ENCODE measurements at regions not wholly inside any gene's neighbourhood (a gene's known extent, or its start where the extent isn't known, plus 50 kb on each side); places are given as distances from the start of the nearest gene placed in this dataset.
"Not testable (repeated sequence)": the region's sequence is repeated elsewhere in the genome, so short reads cannot be mapped to it uniquely, and the experiment has no call there.

GRCh38 chr2:8331068-8331467, 350.8 kb upstream of the ID2 start:
- Histone ChIP-seq H3K9ac (ENCODE audit: low read length in 2 of 2) (no peak overlapping the region), H3K27ac (ENCODE audit: low read length) (no peak overlapping the region), H3K36me3 (ENCODE audit: control insufficient read depth in 2 of 2, insufficient read depth in 2 of 2, low read length in 2 of 2) (no peaks in the 10 kb centered on the region), H3K9me3 (ENCODE audit: control insufficient read depth in 2 of 2, low read length in 2 of 2) (no peaks in the 10 kb centered on the region), H3K27me3 (ENCODE audit: control insufficient read depth in 1 of 2, insufficient read depth in 2 of 2, low read length in 2 of 2) (no peaks in the 10 kb centered on the region), H3K4me3 (ENCODE audit: low read length in 2 of 2) (no peak overlapping the region), H3K4me1 (ENCODE audit: control insufficient read depth, insufficient read depth, low read length) (peaks cover 13% of the 10 kb centered on the region)

GRCh38 chr2:8332646-8333045, 349.2 kb upstream of the ID2 start:
- Histone ChIP-seq H3K9ac (ENCODE audit: low read length in 2 of 2) (no peak overlapping the region), H3K27ac (ENCODE audit: low read length) (no peak overlapping the region), H3K4me3 (ENCODE audit: low read length in 2 of 2) (no peak overlapping the region), H3K27me3 (ENCODE audit: control insufficient read depth in 1 of 2, insufficient read depth in 2 of 2, low read length in 2 of 2) (no peaks in the 10 kb centered on the region), H3K36me3 (ENCODE audit: control insufficient read depth in 2 of 2, insufficient read depth in 2 of 2, low read length in 2 of 2) (no peaks in the 10 kb centered on the region), H3K4me1 (ENCODE audit: control insufficient read depth, insufficient read depth, low read length) (peaks cover 13% of the 10 kb centered on the region), H3K9me3 (ENCODE audit: control insufficient read depth in 2 of 2, low read length in 2 of 2) (no peaks in the 10 kb centered on the region)

- Histone ChIP-seq H3K4me1 (ENCODE audit: control insufficient read depth, insufficient read depth, low read length) (peaks cover 13% of the 10 kb centered on the region), H3K9me3 (ENCODE audit: control insufficient read depth in 2 of 2, low read length in 2 of 2) (no peaks in the 10 kb centered on the region), H3K36me3 (ENCODE audit: control insufficient read depth in 2 of 2, insufficient read depth in 2 of 2, low read length in 2 of 2) (no peaks in the 10 kb centered on the region), H3K4me3 (ENCODE audit: low read length in 2 of 2) (no peak overlapping the region), H3K9ac (ENCODE audit: low read length in 2 of 2) (no peak overlapping the region), H3K27ac (ENCODE audit: low read length) (no peak overlapping the region), H3K27me3 (ENCODE audit: control insufficient read depth in 1 of 2, insufficient read depth in 2 of 2, low read length in 2 of 2) (no peaks in the 10 kb centered on the region)
Observed at GRCh38 chr2:8333177-8333831, 348.6 kb upstream of the ID2 start.

GRCh38 chr2:8333832-8334187, 348.0 kb upstream of the ID2 start:
- H3K4me3 ChIP-seq (ENCODE audit: low read length in 2 of 2); H3K27ac ChIP-seq (ENCODE audit: low read length); H3K9me3 ChIP-seq (ENCODE audit: control insufficient read depth in 2 of 2, low read length in 2 of 2); H3K27me3 ChIP-seq (ENCODE audit: control insufficient read depth in 1 of 2, insufficient read depth in 2 of 2, low read length in 2 of 2); H3K36me3 ChIP-seq (ENCODE audit: control insufficient read depth in 2 of 2, insufficient read depth in 2 of 2, low read length in 2 of 2); H3K9ac ChIP-seq (ENCODE audit: low read length in 2 of 2): not testable (repeated sequence)
- peaks cover 13% of the 10 kb centered on the region for H3K4me1 ChIP-seq (ENCODE audit: control insufficient read depth, insufficient read depth, low read length)

GRCh38 chr2:8334866-8335325, 347.0 kb upstream of the ID2 start:
- Histone ChIP-seq H3K4me1 (ENCODE audit: control insufficient read depth, insufficient read depth, low read length) (peaks cover 7% of the 10 kb centered on the region), H3K4me3 (ENCODE audit: low read length in 2 of 2) (no peak overlapping the region), H3K27me3 (ENCODE audit: control insufficient read depth in 1 of 2, insufficient read depth in 2 of 2, low read length in 2 of 2) (no peaks in the 10 kb centered on the region), H3K27ac (ENCODE audit: low read length) (no peak overlapping the region), H3K9me3 (ENCODE audit: control insufficient read depth in 2 of 2, low read length in 2 of 2) (no peaks in the 10 kb centered on the region), H3K9ac (ENCODE audit: low read length in 2 of 2) (no peak overlapping the region), H3K36me3 (ENCODE audit: control insufficient read depth in 2 of 2, insufficient read depth in 2 of 2, low read length in 2 of 2) (no peaks in the 10 kb centered on the region)

GRCh38 chr2:8335801-8336200, 346.1 kb upstream of the ID2 start:
- no peaks in the 10 kb centered on the region for H3K36me3 ChIP-seq (ENCODE audit: control insufficient read depth in 2 of 2, insufficient read depth in 2 of 2, low read length in 2 of 2)

GRCh38 chr2:8337321-8337720, 344.5 kb upstream of the ID2 start:
- Histone ChIP-seq H3K4me3 (ENCODE audit: low read length in 2 of 2) (no peak overlapping the region), H3K9ac (ENCODE audit: low read length in 2 of 2) (no peak overlapping the region), H3K27ac (ENCODE audit: low read length) (no peak overlapping the region), H3K27me3 (ENCODE audit: control insufficient read depth in 1 of 2, insufficient read depth in 2 of 2, low read length in 2 of 2) (no peaks in the 10 kb centered on the region), H3K9me3 (ENCODE audit: control insufficient read depth in 2 of 2, low read length in 2 of 2) (no peaks in the 10 kb centered on the region), H3K36me3 (ENCODE audit: control insufficient read depth in 2 of 2, insufficient read depth in 2 of 2, low read length in 2 of 2) (no peaks in the 10 kb centered on the region), H3K4me1 (ENCODE audit: control insufficient read depth, insufficient read depth, low read length) (peaks cover under 1% of the 10 kb centered on the region)

More at GRCh38 chr2:8335801-8336200, 346.1 kb upstream of the ID2 start:
- Histone ChIP-seq H3K4me1 (ENCODE audit: control insufficient read depth, insufficient read depth, low read length) (peaks cover 3% of the 10 kb centered on the region), H3K9ac (ENCODE audit: low read length in 2 of 2) (no peak overlapping the region), H3K4me3 (ENCODE audit: low read length in 2 of 2) (no peak overlapping the region), H3K27me3 (ENCODE audit: control insufficient read depth in 1 of 2, insufficient read depth in 2 of 2, low read length in 2 of 2) (no peaks in the 10 kb centered on the region), H3K27ac (ENCODE audit: low read length) (no peak overlapping the region), H3K9me3 (ENCODE audit: control insufficient read depth in 2 of 2, low read length in 2 of 2) (no peaks in the 10 kb centered on the region)

- H3K27ac ChIP-seq (ENCODE audit: low read length), result no peak overlapping the region
- no peak overlapping the region for H3K9ac ChIP-seq (ENCODE audit: low read length in 2 of 2)
- H3K4me3 ChIP-seq (ENCODE audit: low read length in 2 of 2), result no peak overlapping the region
- no peaks in the 10 kb centered on the region for H3K36me3 ChIP-seq (ENCODE audit: control insufficient read depth in 2 of 2, insufficient read depth in 2 of 2, low read length in 2 of 2)
- no peaks in the 10 kb centered on the region for H3K27me3 ChIP-seq (ENCODE audit: control insufficient read depth in 1 of 2, insufficient read depth in 2 of 2, low read length in 2 of 2)
- H3K4me1 ChIP-seq (ENCODE audit: control insufficient read depth, insufficient read depth, low read length), result peaks cover 3% of the 10 kb centered on the region
- H3K9me3 ChIP-seq (ENCODE audit: control insufficient read depth in 2 of 2, low read length in 2 of 2), result no peaks in the 10 kb centered on the region
Observed at GRCh38 chr2:8342407-8342806, 339.4 kb upstream of the ID2 start.

GRCh38 chr2:8343031-8343430, 338.8 kb upstream of the ID2 start:
- Histone ChIP-seq H3K4me1 (ENCODE audit: control insufficient read depth, insufficient read depth, low read length) (peaks cover 3% of the 10 kb centered on the region), H3K36me3 (ENCODE audit: control insufficient read depth in 2 of 2, insufficient read depth in 2 of 2, low read length in 2 of 2) (no peaks in the 10 kb centered on the region), H3K9ac (ENCODE audit: low read length in 2 of 2) (no peak overlapping the region), H3K9me3 (ENCODE audit: control insufficient read depth in 2 of 2, low read length in 2 of 2) (no peaks in the 10 kb centered on the region), H3K4me3 (ENCODE audit: low read length in 2 of 2) (no peak overlapping the region), H3K27me3 (ENCODE audit: control insufficient read depth in 1 of 2, insufficient read depth in 2 of 2, low read length in 2 of 2) (no peaks in the 10 kb centered on the region), H3K27ac (ENCODE audit: low read length) (no peak overlapping the region)

GRCh38 chr2:8344144-8345097, 337.4 kb upstream of the ID2 start:
- H3K4me1 ChIP-seq (ENCODE audit: control insufficient read depth, insufficient read depth, low read length), result peaks cover 3% of the 10 kb centered on the region
- no peaks in the 10 kb centered on the region for H3K36me3 ChIP-seq (ENCODE audit: control insufficient read depth in 2 of 2, insufficient read depth in 2 of 2, low read length in 2 of 2)
- H3K9me3 ChIP-seq (ENCODE audit: control insufficient read depth in 2 of 2, low read length in 2 of 2), result no peaks in the 10 kb centered on the region
- no peak overlapping the region for H3K27ac ChIP-seq (ENCODE audit: low read length)
- no peak overlapping the region for H3K4me3 ChIP-seq (ENCODE audit: low read length in 2 of 2)
- no peak overlapping the region for H3K9ac ChIP-seq (ENCODE audit: low read length in 2 of 2)
- no peaks in the 10 kb centered on the region for H3K27me3 ChIP-seq (ENCODE audit: control insufficient read depth in 1 of 2, insufficient read depth in 2 of 2, low read length in 2 of 2)

- H3K9me3 ChIP-seq (ENCODE audit: control insufficient read depth in 2 of 2, low read length in 2 of 2), result no peaks in the 10 kb centered on the region
- no peaks in the 10 kb centered on the region for H3K36me3 ChIP-seq (ENCODE audit: control insufficient read depth in 2 of 2, insufficient read depth in 2 of 2, low read length in 2 of 2)
- no peak overlapping the region for H3K27ac ChIP-seq (ENCODE audit: low read length)
Observed at GRCh38 chr2:8345200-8345599, 336.7 kb upstream of the ID2 start.

More at GRCh38 chr2:8345200-8345599, 336.7 kb upstream of the ID2 start:
- Histone ChIP-seq H3K27me3 (ENCODE audit: control insufficient read depth in 1 of 2, insufficient read depth in 2 of 2, low read length in 2 of 2) (no peaks in the 10 kb centered on the region), H3K9ac (ENCODE audit: low read length in 2 of 2) (no peak overlapping the region), H3K4me1 (ENCODE audit: control insufficient read depth, insufficient read depth, low read length) (peaks cover 3% of the 10 kb centered on the region), H3K4me3 (ENCODE audit: low read length in 2 of 2) (no peak overlapping the region)

Data from stomach smooth muscle (tissue), 2 donors.